HCT116 (cell line): ENCODE measurements at regions not wholly inside any gene's neighbourhood (a gene's known extent, or its start where the extent isn't known, plus 50 kb on each side); places are given as distances from the start of the nearest gene placed in this dataset.

Source experiments
- ATAC-seq: fragments of 200-7000 bp; cut with Tn5 transposase; 2 replicates; pipeline ENCODE4 v1.9.1; 2020; ENCODE audit warnings: mild to moderate bottlenecking, moderate library complexity
- BruUV-seq: library from RNA; stranded (reverse); fragments of 400-500 nt; replicated peaks from 2 replicates; lab custom pipeline; 2021; lab: Mats Ljungman, UMichigan
- CTCF ChIA-PET: fragments of 300-600 bp; sonication (Branson Sonifier 250); formaldehyde crosslinking; loops from one replicate; lab custom pipeline; 2021; ENCODE audit warnings: antibody characterized with exemption; lab: Charles Lee
- POLR2A ChIA-PET: fragments of 300-600, 350-600 bp; sonication (Branson Sonifier 250); formaldehyde crosslinking; loops from one replicate; lab custom pipeline; 2021; ENCODE audit warnings: antibody characterized with exemption; lab: Charles Lee
- RAD21 ChIA-PET, 2 experiments: fragments of 300-600 bp; sonication (Branson Sonifier 250); formaldehyde crosslinking; loops; one replicate each; lab custom pipeline; 2023; ENCODE audit warnings: low total read pairs in 2 of 2; ENCODE audit not compliant: uncharacterized antibody in 2 of 2, unreplicated experiment in 2 of 2, low non-redundant PET in 1 of 2; lab: Charles Lee
- DNase-seq: peaks from one replicate; pipeline ENCODE4 v3.0.0-alpha.2; 2010; ENCODE audit warnings: low read depth, low spot score
- H2AFZ ChIP-seq: fragments of 200-600 bp; shearing (Covaris generic), sonication (generic); 2 replicates; pipeline ENCODE4 v1.6.1; 2017; ENCODE audit warnings: low read depth, mixed run types, mixed read lengths, antibody characterized with exemption, low read length; ENCODE audit not compliant: poor library complexity, severe bottlenecking
- H3K27ac ChIP-seq: 2 replicates; pipeline ENCODE4 v1.5.1; 2012; ENCODE audit warnings: low read depth, low read length
- H3K27me3 ChIP-seq: fragments of 200-600 bp; sonication (generic); 2 replicates; pipeline ENCODE4 v1.6.1; 2016; ENCODE audit warnings: mixed run types, low read length, mixed read lengths; ENCODE audit not compliant: insufficient read depth
- H3K36me3 ChIP-seq, 2 experiments: fragments of 200-500 bp in 1 of 2; fragments of 200-600 bp in 1 of 2; sonication (Bioruptor generic) in 1 of 2; sonication (generic) in 1 of 2; 2 replicates each; pipeline versions ENCODE4 v1.5.1 to v1.6.1; 2014 to 2016; ENCODE audit warnings: low read length in 2 of 2, inconsistent platforms in 1 of 2, mixed read lengths in 1 of 2, mixed run types in 1 of 2; ENCODE audit not compliant: insufficient read depth in 2 of 2, control insufficient read depth in 1 of 2
- H3K4me1 ChIP-seq, 2 experiments: fragments of 200-600 bp in 1 of 2; sonication (generic) in 1 of 2; 2 replicates each; pipeline versions ENCODE4 v1.5.1 to v1.6.1; 2012 to 2017; ENCODE audit warnings: low read length in 2 of 2, inconsistent platforms in 1 of 2, mild to moderate bottlenecking in 1 of 2, mixed read lengths in 1 of 2, mixed run types in 1 of 2, moderate library complexity in 1 of 2; ENCODE audit not compliant: insufficient read depth in 2 of 2, control insufficient read depth in 1 of 2
- H3K4me2 ChIP-seq: fragments of 200-600 bp; sonication (generic); 2 replicates; pipeline ENCODE4 v1.6.1; 2017; ENCODE audit warnings: mixed run types, low read length, mixed read lengths
- H3K4me3 ChIP-seq, 2 experiments: fragments of 200-600 bp in 1 of 2; sonication (generic) in 1 of 2; replicated peaks in 1 of 2; 2 replicates each; pipeline ENCODE4 v1.5.1; 2011 to 2016; ENCODE audit warnings: low read length in 2 of 2, control low read depth in 1 of 2, low read depth in 1 of 2, mild to moderate bottlenecking in 1 of 2, mixed read lengths in 1 of 2, mixed run types in 1 of 2
- H3K79me2 ChIP-seq: fragments of 200-600 bp; sonication (generic); 2 replicates; pipeline ENCODE4 v1.6.1; 2017; ENCODE audit warnings: mild to moderate bottlenecking, mixed run types, low read length, moderate library complexity, mixed read lengths; ENCODE audit not compliant: insufficient read depth
- H3K9ac ChIP-seq: fragments of 200-600 bp; sonication (generic); 2 replicates; pipeline ENCODE4 v1.6.1; 2016; ENCODE audit warnings: low read length, mixed read lengths
- H3K9me2 ChIP-seq: fragments of 200-600 bp; sonication (generic), shearing (Covaris generic); 2 replicates; pipeline ENCODE4 v1.6.1; 2017; ENCODE audit warnings: mixed run types, mild to moderate bottlenecking, moderate library complexity; ENCODE audit not compliant: insufficient read depth
- H3K9me3 ChIP-seq, 2 experiments: fragments of 200-500 bp in 1 of 2; fragments of 200-600 bp in 1 of 2; sonication (Bioruptor generic) in 1 of 2; sonication (generic) in 1 of 2; 2 replicates each; pipeline ENCODE4 v1.6.1; 2014 to 2017; ENCODE audit warnings: low read length in 2 of 2, mixed read lengths in 2 of 2, inconsistent platforms in 1 of 2, low read depth in 1 of 2, mild to moderate bottlenecking in 1 of 2, mixed run types in 1 of 2, moderate library complexity in 1 of 2; ENCODE audit not compliant: control insufficient read depth in 1 of 2, insufficient read depth in 1 of 2
- H4K20me1 ChIP-seq: fragments of 200-600 bp; sonication (generic), shearing (Covaris generic); 2 replicates; pipeline ENCODE4 v1.6.1; 2017; ENCODE audit warnings: mixed run types, mild to moderate bottlenecking, moderate library complexity; ENCODE audit not compliant: insufficient read depth
- JUND ChIP-seq: IDR thresholded peaks from 2 replicates; pipeline ENCODE4 v1.6.1; 2012
- intact Hi-C: fragments of 100-400 bp; cut with micrococcal nuclease; formaldehyde crosslinking; loops from 2 replicates; pipeline ENCODE4 v1.10.0; 2022

DNA sequence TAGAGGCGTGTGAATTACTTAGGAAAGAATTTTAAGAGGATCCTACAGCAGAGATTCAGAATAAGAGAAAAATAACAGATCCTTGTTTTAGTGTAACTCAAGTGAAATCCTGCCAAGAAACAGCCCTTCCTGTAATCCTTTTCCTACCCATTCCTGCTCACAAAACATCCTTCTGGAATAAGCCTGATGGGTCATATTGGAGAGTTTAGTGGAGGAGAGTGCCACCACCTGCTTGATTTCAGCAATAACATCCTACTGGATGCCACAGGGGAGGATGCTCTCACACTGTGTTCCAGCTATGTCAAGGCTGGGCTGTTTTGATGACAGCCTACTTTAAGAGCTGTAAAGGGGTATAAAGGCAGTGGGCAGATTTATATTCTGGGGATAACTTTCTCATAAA, 54.8 kb upstream of the CCDC178 start:
- POLR2A ChIA-PET = no interaction called here
- H3K4me2 ChIP-seq = no peak overlapping the region
- no peak overlapping the region for H3K4me3 ChIP-seq
- H4K20me1 ChIP-seq = no peaks in the 10 kb centered on the region
- BruUV-seq = no TSS peak
- no peaks in the 10 kb centered on the region for H3K27me3 ChIP-seq
- ATAC-seq = no peak
- no peaks in the 10 kb centered on the region for H3K9me2 ChIP-seq
- H3K79me2 ChIP-seq = no peaks in the 10 kb centered on the region
- RAD21 ChIA-PET = no interaction called here
- no peak overlapping the region for H3K9ac ChIP-seq
- no peaks in the 10 kb centered on the region for H3K36me3 ChIP-seq
- TF ChIP-seq JUND = no peak
- intact Hi-C loops = no loop called here
- no peak for DNase-seq
- H3K27ac ChIP-seq = no peak overlapping the region
- H3K4me1 ChIP-seq = no peaks in the 10 kb centered on the region
- H3K9me3 ChIP-seq = peaks cover 9 to 26% of the 10 kb centered on the region in 2 experiments; a peak in 2 of 4 replicates
- CTCF ChIA-PET = interaction anchor here (0.6 kb wide), 1 partner anchor 263 kb away, joined by 3 read pairs; no protein-coding TSS in a partner anchor
- H2AFZ ChIP-seq = no peak overlapping the region
